Epithelial cell of esophagus (primary cell): ENCODE measurements at regions not wholly inside any gene's neighbourhood (a gene's known extent, or its start where the extent isn't known, plus 50 kb on each side); places are given as distances from the start of the nearest gene placed in this dataset.
"Not testable (repeated sequence)": the region's sequence is repeated elsewhere in the genome, so short reads cannot be mapped to it uniquely, and the experiment has no call there.

Experiments used
- DNase-seq: peaks from one replicate; pipeline ENCODE4 v3.0.0; 2010; ENCODE audit warnings: low read depth
- H3K4me3 ChIP-seq: 2 replicates; pipeline ENCODE4 v1.5.1; 2011; ENCODE audit warnings: mild to moderate bottlenecking, low read length, control low read depth
- CTCF ChIP-seq: IDR thresholded peaks from 2 replicates; pipeline ENCODE4 v1.5.1; 2011; ENCODE audit warnings: low read depth, mild to moderate bottlenecking, low read length, control low read depth, inconsistent platforms; ENCODE audit not compliant: insufficient read depth; ENCODE audit errors: missing control alignments

GRCh38 chr5:92552206-92553160 lies 1028.5 kb downstream of the NR2F1-AS1 start:
- no peak overlapping the region for H3K4me3 ChIP-seq
- no peak for TF ChIP-seq CTCF
- DNase-seq: peak; percentile 92

DNA sequence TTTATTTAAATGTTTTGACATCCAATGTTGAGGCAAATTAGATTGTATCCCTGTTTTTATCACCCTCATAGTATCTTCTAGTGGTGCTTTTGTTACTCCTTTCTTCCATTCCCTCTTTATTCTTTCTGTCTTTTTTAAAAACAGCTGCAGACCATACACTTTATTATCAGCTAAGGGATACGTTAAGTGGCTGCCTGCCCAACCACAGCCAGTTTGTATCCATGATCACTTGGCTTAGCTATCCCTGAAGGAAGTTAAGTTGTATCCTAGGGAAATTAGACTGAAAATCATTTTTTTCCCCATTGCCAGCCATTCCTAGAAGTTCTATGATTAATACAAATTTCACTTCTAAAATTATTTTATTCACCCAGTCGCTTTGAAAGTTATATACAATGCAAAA lies 1032.7 kb downstream of the NR2F1-AS1 start:
- H3K4me3 ChIP-seq: no peak overlapping the region
- no peak for DNase-seq
- TF ChIP-seq CTCF: no peak

DNA sequence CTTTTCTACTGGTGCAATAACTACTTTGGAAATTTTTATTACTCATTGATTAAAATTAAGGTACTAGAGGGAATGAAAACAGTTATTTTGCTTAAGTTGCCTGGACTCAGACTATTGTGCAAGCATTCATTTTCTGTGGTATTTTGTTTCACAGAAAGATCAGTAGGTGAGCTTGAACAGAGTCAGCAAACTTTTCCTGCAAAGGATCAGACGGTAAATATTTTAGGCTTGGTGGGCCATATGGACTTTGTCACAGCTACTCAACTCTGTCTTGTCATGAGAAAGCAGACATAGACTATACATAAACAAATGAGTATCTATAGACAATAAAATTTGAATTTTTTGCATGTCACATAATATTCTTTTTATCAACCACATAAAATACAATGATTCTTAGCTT lies 1036.4 kb downstream of the NR2F1-AS1 start:
- DNase-seq: no peak
- no peak for TF ChIP-seq CTCF
- no peak overlapping the region for H3K4me3 ChIP-seq

GRCh38 chr5:92544036-92544435 lies 1037.0 kb downstream of the NR2F1-AS1 start:
- no peak overlapping the region for H3K4me3 ChIP-seq
- DNase-seq: no peak
- no peak for TF ChIP-seq CTCF

- DNase-seq: no peak
- TF ChIP-seq CTCF: no peak
These were observed 1037.8 kb downstream of the NR2F1-AS1 start for GRCh38 chr5:92543201-92543600.

GRCh38 chr5:92542017-92542416 lies 1039.0 kb downstream of the NR2F1-AS1 start:
- DNase-seq, H3K4me3 ChIP-seq: not testable (repeated sequence)

More at GRCh38 chr5:92543201-92543600, 1037.8 kb downstream of the NR2F1-AS1 start:
- no peak overlapping the region for H3K4me3 ChIP-seq

GRCh38 chr5:92527311-92528078 lies 1053.5 kb downstream of the NR2F1-AS1 start:
- H3K4me3 ChIP-seq: no peak overlapping the region
- DNase-seq: peak; percentile 9
- TF ChIP-seq CTCF: no peak
